ENCODE measurements at regions not wholly inside any gene's neighbourhood (a gene's known extent, or its start where the extent isn't known, plus 50 kb on each side); places are given as distances from the start of the nearest gene placed in this dataset.
A peak's percentile ranks its signal among the peaks of the same experiment; 100 is the strongest.

DNA sequence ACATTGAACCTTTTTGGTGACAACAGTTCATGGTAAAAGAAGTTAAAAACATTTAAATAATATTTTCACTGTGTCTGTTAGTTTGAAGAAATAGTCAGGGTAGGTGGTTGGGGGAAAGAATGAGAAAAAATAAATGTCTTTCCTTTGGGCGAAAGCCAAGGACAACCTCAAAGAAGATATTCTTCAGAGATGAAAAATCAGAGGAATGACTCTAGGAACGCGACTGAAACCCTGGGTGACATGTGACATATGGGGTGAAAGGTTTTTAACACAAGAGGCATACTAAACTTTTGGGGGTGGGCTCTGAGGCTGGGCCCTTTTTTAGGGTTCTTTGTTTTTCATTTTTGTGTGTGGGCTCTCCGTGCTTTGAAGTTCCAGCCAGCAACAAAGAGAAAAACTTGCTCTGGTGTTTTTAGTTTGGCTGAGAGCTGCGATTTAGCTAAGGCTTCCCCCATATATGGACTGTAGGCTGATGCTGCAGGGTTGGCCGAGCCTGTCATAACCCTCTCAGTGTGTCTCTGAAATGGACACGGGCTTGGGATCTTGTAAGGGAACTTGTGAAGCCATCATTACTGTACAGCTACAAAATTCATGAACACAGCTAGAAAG is 610.1 kb upstream of the ARID1B start:
- no peaks in the 10 kb centered on the region for H3K36me3 ChIP-seq
- DNase-seq (ENCODE audit: low spot score): no peak
- no peaks in the 10 kb centered on the region for H3K27me3 ChIP-seq (replicated peaks; ENCODE audit: insufficient read depth)
- no peak overlapping the region for H3K4me3 ChIP-seq
- peak overlapping the region; percentile 36 to 64 for H3K27ac ChIP-seq
- H3K4me1 ChIP-seq (replicated peaks): no peaks in the 10 kb centered on the region
- 17% methylated on average over 7 of the region's 7 CpGs for WGBS
- intact Hi-C loops (cut with DNase I): no loop called here
- TF ChIP-seq POLR2A (IDR thresholded peaks at IDR 0.05) (no peak), CTCF (IDR thresholded peaks at IDR 0.05) (no peak)
- H3K9me3 ChIP-seq: no peaks in the 10 kb centered on the region

GRCh38 chr6:156166093-156166492 is 611.1 kb upstream of the ARID1B start:
- H3K27ac ChIP-seq: no peak overlapping the region
- no peak for DNase-seq (ENCODE audit: low spot score)
- H3K9me3 ChIP-seq: no peaks in the 10 kb centered on the region
- H3K4me1 ChIP-seq (replicated peaks): no peaks in the 10 kb centered on the region
- 92% methylated on average over 4 of the region's 4 CpGs for WGBS
- no peaks in the 10 kb centered on the region for H3K27me3 ChIP-seq (replicated peaks; ENCODE audit: insufficient read depth)
- no peak overlapping the region for H3K4me3 ChIP-seq
- intact Hi-C loops (cut with DNase I): no loop called here
- no peaks in the 10 kb centered on the region for H3K36me3 ChIP-seq
- TF ChIP-seq POLR2AphosphoS5 (IDR thresholded peaks at IDR 0.05) (no peak), CTCF (IDR thresholded peaks at IDR 0.05) (no peak), POLR2A (IDR thresholded peaks at IDR 0.05) (no peak)

DNA sequence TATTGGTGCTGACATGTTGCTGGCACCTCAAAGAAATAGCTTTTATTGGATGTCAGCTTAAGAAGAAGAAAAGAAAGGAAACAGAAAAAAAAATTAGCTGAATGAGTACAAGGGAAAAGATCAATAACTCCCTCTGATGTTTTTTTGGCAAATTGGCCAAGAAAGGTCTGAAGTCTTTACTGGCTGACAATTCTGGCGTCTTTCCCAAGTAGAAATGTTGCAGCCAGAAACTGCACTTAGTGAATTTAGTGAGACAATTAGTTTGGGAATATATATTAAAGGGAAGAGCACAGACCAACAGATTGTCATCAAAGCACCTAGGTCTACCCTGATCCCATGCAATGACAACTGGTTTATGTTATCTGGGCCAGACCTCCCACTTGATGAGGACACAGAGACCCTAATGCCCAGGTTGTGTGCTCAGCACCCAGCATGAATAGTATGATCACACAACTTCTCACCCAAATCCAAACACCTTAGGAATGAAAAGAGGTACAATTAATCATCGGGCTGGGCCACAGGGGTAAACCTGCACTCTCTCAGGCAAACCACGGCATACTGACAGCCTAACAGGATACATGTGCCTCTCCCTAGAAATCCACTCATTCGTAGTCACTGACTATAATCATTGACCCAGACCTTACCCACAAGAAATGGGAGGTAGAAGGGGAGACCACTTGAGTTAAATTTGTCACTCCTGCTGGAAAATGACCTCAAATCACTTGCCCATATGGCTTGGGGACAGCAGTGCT is 612.3 kb upstream of the ARID1B start:
- 39% methylated on average over 4 of the region's 4 CpGs for WGBS
- intact Hi-C loops (cut with DNase I): no loop called here

GRCh38 chr6:156163311-156163710 is 613.9 kb upstream of the ARID1B start:
- no peak overlapping the region for H3K27ac ChIP-seq
- no peaks in the 10 kb centered on the region for H3K27me3 ChIP-seq (replicated peaks; ENCODE audit: insufficient read depth)
- H3K4me3 ChIP-seq: no peak overlapping the region
- 91% methylated on average over 2 of the region's 2 CpGs for WGBS
- no peaks in the 10 kb centered on the region for H3K9me3 ChIP-seq
- H3K4me1 ChIP-seq (replicated peaks): no peaks in the 10 kb centered on the region
- intact Hi-C loops (cut with DNase I): no loop called here
- no peak for TF ChIP-seq POLR2AphosphoS5 (IDR thresholded peaks at IDR 0.05)
- TF ChIP-seq POLR2A (IDR thresholded peaks at IDR 0.05): no peak
- TF ChIP-seq CTCF (IDR thresholded peaks at IDR 0.05): no peak
- DNase-seq (ENCODE audit: low spot score): no peak
- H3K36me3 ChIP-seq: no peaks in the 10 kb centered on the region

More for the DNA sequence above, 612.3 kb upstream of the ARID1B start:
- Histone ChIP-seq H3K36me3 (no peaks in the 10 kb centered on the region), H3K9me3 (no peaks in the 10 kb centered on the region), H3K4me3 (no peak overlapping the region), H3K27ac (no peak overlapping the region), H3K4me1 (replicated peaks) (no peaks in the 10 kb centered on the region), H3K27me3 (replicated peaks; ENCODE audit: insufficient read depth) (no peaks in the 10 kb centered on the region)
- no peak for TF ChIP-seq POLR2AphosphoS5 (IDR thresholded peaks at IDR 0.05)
- TF ChIP-seq POLR2A (IDR thresholded peaks at IDR 0.05): no peak
- TF ChIP-seq CTCF (IDR thresholded peaks at IDR 0.05): no peak
- no peak for DNase-seq (ENCODE audit: low spot score)

DNA sequence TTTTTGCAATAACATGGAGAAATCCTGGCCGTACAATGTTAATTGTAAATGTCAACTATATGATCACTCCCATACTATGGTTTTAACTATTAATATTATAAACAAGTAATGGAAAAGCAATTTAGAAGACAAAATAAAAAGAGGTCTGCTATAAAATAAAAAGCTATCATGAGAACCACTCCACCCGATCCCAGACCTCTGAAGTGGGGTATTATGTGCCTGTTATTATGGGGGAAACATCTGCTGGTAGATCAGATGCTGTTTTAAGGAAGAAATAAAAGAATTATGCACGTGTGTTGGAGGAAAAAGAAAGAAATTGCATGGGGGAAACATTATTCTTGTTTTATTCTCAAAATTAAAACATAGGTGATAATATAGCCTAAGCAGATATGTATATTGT is 615.7 kb upstream of the ARID1B start:
- Histone ChIP-seq H3K9me3 (no peaks in the 10 kb centered on the region), H3K4me3 (no peak overlapping the region), H3K27me3 (replicated peaks; ENCODE audit: insufficient read depth) (no peaks in the 10 kb centered on the region), H3K27ac (no peak overlapping the region), H3K36me3 (no peaks in the 10 kb centered on the region), H3K4me1 (replicated peaks) (no peaks in the 10 kb centered on the region)
- intact Hi-C loops (cut with DNase I): no loop called here
- no peak for DNase-seq (ENCODE audit: low spot score)
- WGBS: 80% methylated on average over 3 of the region's 3 CpGs
- no peak for TF ChIP-seq CTCF (IDR thresholded peaks at IDR 0.05)
- no peak for TF ChIP-seq POLR2A (IDR thresholded peaks at IDR 0.05)
- no peak for TF ChIP-seq POLR2AphosphoS5 (IDR thresholded peaks at IDR 0.05)

All from prostate gland (tissue), 2 donors.